ENCODE measurements at regions not wholly inside any gene's neighbourhood (a gene's known extent, or its start where the extent isn't known, plus 50 kb on each side); places are given as distances from the start of the nearest gene placed in this dataset.

GRCh38 chr4:97457253-97457652 is 686.0 kb downstream of the STPG2 start:
- TF ChIP-seq CTCF (IDR thresholded peaks at IDR 0.05 in 2 of 3, conservative IDR thresholded peaks at IDR 0.05 in 1 of 3; ENCODE audit: borderline replicate concordance in 1 of 3, insufficient read depth in 1 of 3, low read depth in 2 of 3, low read length in 2 of 3) (no peak), POLR2AphosphoS5 (IDR thresholded peaks at IDR 0.05; ENCODE audit: low read depth, low read length) (no peak), ZNF274 (IDR thresholded peaks at IDR 0.05; ENCODE audit: low read depth, low read length) (no peak), EZH2 (IDR thresholded peaks at IDR 0.05) (no peak), EGR1 (IDR thresholded peaks at IDR 0.05; ENCODE audit: low read depth) (no peak), POLR2A (IDR thresholded peaks at IDR 0.05; ENCODE audit: borderline replicate concordance, extremely low read depth, insufficient read depth, insufficient read length) (no peak), CEBPB (IDR thresholded peaks at IDR 0.05; ENCODE audit: low read depth) (no peak), RAD21 (IDR thresholded peaks at IDR 0.05; ENCODE audit: low read depth) (no peak)
